AG04449 (cell line): ENCODE measurements at regions not wholly inside any gene's neighbourhood (a gene's known extent, or its start where the extent isn't known, plus 50 kb on each side); places are given as distances from the start of the nearest gene placed in this dataset.

ENCODE experiments used
- CTCF ChIA-PET: fragments of 350-600 bp; formaldehyde crosslinking; extraction: SDS; loops from one replicate; lab custom pipeline; 2021; ENCODE audit warnings: antibody characterized with exemption; lab: Yijun Ruan, JAX
- POLR2A ChIA-PET: fragments of 400-600, 350-600 bp; formaldehyde crosslinking; extraction: SDS; loops from one replicate; lab custom pipeline; 2020; ENCODE audit warnings: antibody characterized with exemption, inconsistent platforms; lab: Yijun Ruan, JAX
- DNase-seq: peaks from one replicate; pipeline ENCODE4 v3.0.0-alpha.2; 2010; ENCODE audit warnings: low read depth, low spot score
- H3K4me3 ChIP-seq: 2 replicates; pipeline ENCODE4 v1.5.1; 2011; ENCODE audit warnings: low read depth, mild to moderate bottlenecking, control low read depth, low read length
- CTCF ChIP-seq: IDR thresholded peaks from one replicate; pipeline ENCODE4 v1.5.1; 2011; ENCODE audit warnings: mild to moderate bottlenecking, moderate library complexity, low read length, control low read depth, inconsistent platforms; ENCODE audit not compliant: insufficient read depth; ENCODE audit errors: missing control alignments

GRCh38 chr3:152706991-152707713, 127.8 kb upstream of the P2RY1 start:
- DNase-seq = no peak
- POLR2A ChIA-PET = no interaction called here

GRCh38 chr3:152709659-152710058, 125.3 kb upstream of the P2RY1 start:
- POLR2A ChIA-PET = no interaction called here
- no peak for DNase-seq
- TF ChIP-seq CTCF = no peak
- CTCF ChIA-PET = interaction anchor here (0.6 kb wide), 1 partner anchor 39 kb away, joined by 3 read pairs; no protein-coding TSS in a partner anchor
- H3K4me3 ChIP-seq = no peak overlapping the region

More at GRCh38 chr3:152706991-152707713, 127.8 kb upstream of the P2RY1 start:
- no peak for TF ChIP-seq CTCF
- CTCF ChIA-PET = no interaction called here
- no peak overlapping the region for H3K4me3 ChIP-seq

GRCh38 chr3:152710549-152710948, 124.4 kb upstream of the P2RY1 start:
- DNase-seq = no peak
- ChIA-PET POLR2A (no interaction called here), CTCF (no interaction called here)
- no peak for TF ChIP-seq CTCF
- no peak overlapping the region for H3K4me3 ChIP-seq

GRCh38 chr3:152713989-152714388, 120.9 kb upstream of the P2RY1 start:
- no peak overlapping the region for H3K4me3 ChIP-seq
- CTCF ChIA-PET = no interaction called here
- POLR2A ChIA-PET = no interaction called here
- DNase-seq = no peak
- TF ChIP-seq CTCF = no peak

- no peak for TF ChIP-seq CTCF
- no peak overlapping the region for H3K4me3 ChIP-seq
- DNase-seq = no peak
- CTCF ChIA-PET = no interaction called here
- POLR2A ChIA-PET = no interaction called here
Measured at GRCh38 chr3:152714507-152714906, 120.4 kb upstream of the P2RY1 start.

GRCh38 chr3:152717252-152717651, 117.7 kb upstream of the P2RY1 start:
- ChIA-PET POLR2A (no interaction called here), CTCF (no interaction called here)
- H3K4me3 ChIP-seq = no peak overlapping the region
- no peak for DNase-seq
- TF ChIP-seq CTCF = no peak
